GM23338 (cell line): ENCODE measurements at regions not wholly inside any gene's neighbourhood (a gene's known extent, or its start where the extent isn't known, plus 50 kb on each side); places are given as distances from the start of the nearest gene placed in this dataset.

ENCODE experiments used
- EZH2 ChIP-seq: fragments of 200-600 bp; sonication (generic); IDR thresholded peaks from one replicate; pipeline ENCODE4 v1.8.0; 2017; ENCODE audit warnings: antibody characterized with exemption, mild to moderate bottlenecking, low read depth; ENCODE audit not compliant: unreplicated experiment
- JUNB ChIP-seq: IDR thresholded peaks from one replicate; pipeline ENCODE4 v1.6.1; 2016; ENCODE audit warnings: antibody characterized with exemption; ENCODE audit not compliant: unreplicated experiment
- POLR2AphosphoS5 ChIP-seq: IDR thresholded peaks from 2 replicates; pipeline ENCODE4 v1.6.1; 2016; ENCODE audit warnings: antibody characterized with exemption, low read depth
- TF ChIP-seq, protein P1 (sequence below), 2 experiments: fragments of 200-600 bp in 1 of 2; sonication (generic) in 1 of 2; conservative IDR thresholded peaks; 2 replicates each; pipeline versions ENCODE4 v1.5.1 to v1.6.1; 2016 to 2017; ENCODE audit warnings: antibody characterized with exemption in 2 of 2, low read depth in 2 of 2, mild to moderate bottlenecking in 2 of 2, moderate library complexity in 1 of 2

DNA sequence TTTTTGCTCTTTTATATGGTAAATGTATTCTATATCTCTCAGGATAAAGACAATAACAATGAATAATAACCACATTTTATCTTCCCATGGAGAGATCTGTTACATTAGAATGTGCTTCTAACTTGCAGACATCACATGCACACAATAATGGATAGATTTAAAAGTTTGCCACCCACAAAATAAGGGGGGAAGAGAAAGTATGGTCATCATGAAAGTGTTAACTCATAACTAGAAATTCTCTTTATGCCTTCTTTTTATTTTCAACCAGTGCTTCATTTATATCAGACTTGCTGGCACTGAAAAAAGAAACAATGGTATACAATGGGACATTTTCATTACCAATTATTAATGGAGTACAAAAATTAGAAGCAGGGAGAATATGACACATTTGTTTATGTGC lies 470.0 kb downstream of the FAT4 start:
- no peak for TF ChIP-seq POLR2AphosphoS5
- TF ChIP-seq, protein P1, sequence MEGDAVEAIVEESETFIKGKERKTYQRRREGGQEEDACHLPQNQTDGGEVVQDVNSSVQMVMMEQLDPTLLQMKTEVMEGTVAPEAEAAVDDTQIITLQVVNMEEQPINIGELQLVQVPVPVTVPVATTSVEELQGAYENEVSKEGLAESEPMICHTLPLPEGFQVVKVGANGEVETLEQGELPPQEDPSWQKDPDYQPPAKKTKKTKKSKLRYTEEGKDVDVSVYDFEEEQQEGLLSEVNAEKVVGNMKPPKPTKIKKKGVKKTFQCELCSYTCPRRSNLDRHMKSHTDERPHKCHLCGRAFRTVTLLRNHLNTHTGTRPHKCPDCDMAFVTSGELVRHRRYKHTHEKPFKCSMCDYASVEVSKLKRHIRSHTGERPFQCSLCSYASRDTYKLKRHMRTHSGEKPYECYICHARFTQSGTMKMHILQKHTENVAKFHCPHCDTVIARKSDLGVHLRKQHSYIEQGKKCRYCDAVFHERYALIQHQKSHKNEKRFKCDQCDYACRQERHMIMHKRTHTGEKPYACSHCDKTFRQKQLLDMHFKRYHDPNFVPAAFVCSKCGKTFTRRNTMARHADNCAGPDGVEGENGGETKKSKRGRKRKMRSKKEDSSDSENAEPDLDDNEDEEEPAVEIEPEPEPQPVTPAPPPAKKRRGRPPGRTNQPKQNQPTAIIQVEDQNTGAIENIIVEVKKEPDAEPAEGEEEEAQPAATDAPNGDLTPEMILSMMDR (conservative IDR thresholded peaks at IDR 0.05; ENCODE audit: low read depth in 2 of 2), result no peak
- no peak for TF ChIP-seq JUNB
- TF ChIP-seq EZH2, result no peak
